GM12878 (cell line): ENCODE measurements at regions not wholly inside any gene's neighbourhood (a gene's known extent, or its start where the extent isn't known, plus 50 kb on each side); places are given as distances from the start of the nearest gene placed in this dataset.

Source experiments
- ATAC-seq: fragments of 200-7000 bp; cut with Tn5 transposase; 3 replicates; pipeline ENCODE4 v1.9.1; 2020; ENCODE audit warnings: mild to moderate bottlenecking, moderate library complexity
- BruUV-seq: library from RNA; stranded (reverse); fragments of 400-500 nt; replicated peaks from 2 replicates; lab custom pipeline; 2021; lab: Mats Ljungman, UMichigan
- CTCF ChIA-PET: fragments of 300-600 bp; sonication (Branson Sonifier 250); formaldehyde crosslinking; extraction: SDS; loops from one replicate; lab custom pipeline; 2021; ENCODE audit warnings: inconsistent platforms; lab: Yijun Ruan, JAX
- POLR2A ChIA-PET: fragments of 350-600 bp; formaldehyde crosslinking; extraction: SDS; loops from one replicate; lab custom pipeline; 2021; ENCODE audit warnings: inconsistent platforms; lab: Charles Lee
- RAD21 ChIA-PET: fragments of 300-600 bp; sonication (Branson Sonifier 250); formaldehyde crosslinking; loops from one replicate; lab custom pipeline; 2023; ENCODE audit warnings: antibody characterized with exemption; ENCODE audit not compliant: unreplicated experiment; lab: Charles Lee
- SMC1A ChIA-PET: fragments of 300-600 bp; sonication (Branson Sonifier 250); formaldehyde crosslinking; loops from one replicate; lab custom pipeline; 2023; ENCODE audit not compliant: unreplicated experiment, uncharacterized antibody; lab: Charles Lee
- DNase-seq: peaks from one replicate; pipeline ENCODE4 v3.0.0-alpha.2; 2011; ENCODE audit warnings: low read depth, low spot score
- FAIRE-seq: peaks from 3 replicates; lab custom pipeline; 2011; peaks lifted over from hg19 to GRCh38; lab: Jason Lieb, UNC
- H2AFZ ChIP-seq: 2 replicates; pipeline ENCODE4 v1.6.0; 2011; ENCODE audit warnings: low read depth, low read length, control low read depth; ENCODE audit not compliant: control insufficient read depth
- H3K27ac ChIP-seq: 2 replicates; pipeline ENCODE4 v1.5.1; 2011; ENCODE audit warnings: control low read depth; ENCODE audit not compliant: control insufficient read depth, insufficient read depth
- H3K27me3 ChIP-seq, 2 experiments: replicated peaks in 1 of 2; 2 replicates each; pipeline versions ENCODE4 v1.6.0 to v1.6.1; 2011; ENCODE audit warnings: low read length in 1 of 2; ENCODE audit not compliant: control insufficient read depth in 2 of 2, insufficient read depth in 2 of 2
- H3K36me3 ChIP-seq, 2 experiments: 2 replicates each; pipeline ENCODE4 v1.5.1; 2011; ENCODE audit warnings: low read length in 1 of 2; ENCODE audit not compliant: control insufficient read depth in 2 of 2, insufficient read depth in 2 of 2
- H3K4me1 ChIP-seq: 2 replicates; pipeline ENCODE4 v1.6.1; 2011; ENCODE audit warnings: mild to moderate bottlenecking, low read length, moderate library complexity, mixed read lengths; ENCODE audit not compliant: control insufficient read depth, insufficient read depth
- H3K4me2 ChIP-seq: 2 replicates; pipeline ENCODE4 v1.6.0; 2011; ENCODE audit warnings: control low read depth; ENCODE audit not compliant: control insufficient read depth, insufficient read depth
- H3K4me3 ChIP-seq: fragments of 200-600 bp; sonication (generic); 2 replicates; pipeline ENCODE4 v1.5.1; 2016
- H3K79me2 ChIP-seq: 2 replicates; pipeline ENCODE4 v1.6.0; 2011; ENCODE audit warnings: low read length; ENCODE audit not compliant: control insufficient read depth, insufficient read depth
- H3K9ac ChIP-seq: 2 replicates; pipeline ENCODE4 v1.8.0; 2011; ENCODE audit warnings: low read length, control low read depth, mixed read lengths; ENCODE audit not compliant: control insufficient read depth, insufficient read depth
- H3K9me3 ChIP-seq: replicated peaks from 3 replicates; pipeline ENCODE4 v1.5.1; 2011; ENCODE audit warnings: mild to moderate bottlenecking, low read length; ENCODE audit not compliant: control insufficient read depth, insufficient read depth
- H4K20me1 ChIP-seq: 2 replicates; pipeline ENCODE4 v1.6.0; 2011; ENCODE audit not compliant: control insufficient read depth, insufficient read depth
- CBFB ChIP-seq: IDR thresholded peaks from 2 replicates; pipeline ENCODE4 v1.6.1; 2016; ENCODE audit warnings: antibody characterized with exemption, low read depth
- EZH2 ChIP-seq: IDR thresholded peaks from 2 replicates; pipeline ENCODE4 v1.6.1; 2012; ENCODE audit warnings: low read depth, mild to moderate bottlenecking, control low read depth, inconsistent platforms, low read length, borderline replicate concordance; ENCODE audit not compliant: control insufficient read depth
- GATAD2B ChIP-seq: fragments of 450-650 bp; conservative IDR thresholded peaks from 2 replicates; pipeline ENCODE4 v1.6.1; 2017; ENCODE audit warnings: low read depth, mild to moderate bottlenecking, moderate library complexity
- HCFC1 ChIP-seq: fragments of 150-350 bp; IDR thresholded peaks from 2 replicates; pipeline ENCODE4 v1.6.1; 2014; ENCODE audit warnings: low read length
- IKZF2 ChIP-seq, 2 experiments: fragments of 450-650 bp; IDR thresholded peaks; 2 replicates each; pipeline ENCODE4 v1.6.1; 2017; ENCODE audit warnings: mild to moderate bottlenecking in 2 of 2, moderate library complexity in 2 of 2
- NFIC ChIP-seq: IDR thresholded peaks from 2 replicates; pipeline ENCODE4 v1.6.1; 2012; ENCODE audit warnings: low read depth, mild to moderate bottlenecking, inconsistent platforms, low read length, moderate library complexity
- TBL1XR1 ChIP-seq: IDR thresholded peaks from 2 replicates; pipeline ENCODE4 v1.6.1; 2012; ENCODE audit warnings: low read depth, low read length, improper control_type of control experiment
- YBX1 ChIP-seq: fragments of 450-650 bp; IDR thresholded peaks from 2 replicates; pipeline ENCODE4 v1.6.1; 2016; ENCODE audit warnings: antibody characterized with exemption
- in situ Hi-C: fragments of 300-500 bp; cut with MboI; formaldehyde crosslinking; loops from 9 replicates; pipeline ENCODE4 v1.14.3; 2018; ENCODE audit warnings: mixed read lengths
- intact Hi-C: fragments of 100-400 bp; cut with micrococcal nuclease; formaldehyde crosslinking; loops from one replicate; pipeline ENCODE4 v1.14.2; 2022; ENCODE audit not compliant: unreplicated experiment
- TF ChIP-seq, protein P1 (sequence below): IDR thresholded peaks from 2 replicates; pipeline ENCODE4 v1.6.1; 2011; ENCODE audit warnings: low read depth, low read length, improper control_type of control experiment, borderline replicate concordance
- TF ChIP-seq, protein P2 (sequence below): fragments of 450-650 bp; formaldehyde crosslinking; IDR thresholded peaks from 2 replicates; pipeline ENCODE4 v1.5.0; 2022; ENCODE audit warnings: mild to moderate bottlenecking, missing genetic modification characterization
- TF ChIP-seq, protein P3 (sequence below): IDR thresholded peaks from 2 replicates; pipeline ENCODE4 v1.6.1; 2011; ENCODE audit warnings: low read depth, mild to moderate bottlenecking, low read length, moderate library complexity, borderline replicate concordance; ENCODE audit errors: extremely low read depth
- TF ChIP-seq, protein P4 (sequence below): fragments of 150-350 bp; IDR thresholded peaks from 2 replicates; pipeline ENCODE4 v1.6.1; 2014; ENCODE audit warnings: mild to moderate bottlenecking, low read depth, low read length
- TF ChIP-seq, protein P5 (sequence below): fragments of 450-650 bp; IDR thresholded peaks from 2 replicates; pipeline ENCODE4 v1.6.1; 2016; ENCODE audit warnings: mild to moderate bottlenecking, moderate library complexity, borderline replicate concordance
- TF ChIP-seq, protein P6 (sequence below): fragments of 450-650 bp; IDR thresholded peaks from 2 replicates; pipeline ENCODE4 v1.6.1; 2016; ENCODE audit warnings: mild to moderate bottlenecking

DNA sequence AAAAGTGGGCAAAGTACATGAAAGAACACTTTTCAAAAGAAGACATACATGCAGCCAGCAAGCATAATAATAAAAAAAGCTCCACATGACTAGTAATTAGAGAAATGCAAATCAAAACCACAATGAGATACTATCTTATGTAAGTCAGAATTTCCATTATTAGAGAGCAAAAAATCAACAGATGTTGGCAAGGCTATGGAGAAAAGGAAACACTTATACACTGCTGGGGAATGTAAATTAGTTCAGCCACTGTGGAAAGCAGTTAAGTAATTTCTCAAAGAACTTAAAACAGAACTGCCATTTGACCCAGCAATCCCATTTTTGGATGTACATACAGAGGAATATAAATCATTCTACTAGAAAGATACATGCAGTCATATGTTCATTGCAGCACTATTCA lies 360.7 kb downstream of the NSUN3 start:
- Histone ChIP-seq H3K27me3 (no peaks in the 10 kb centered on the region), H4K20me1 (no peaks in the 10 kb centered on the region), H3K36me3 (no peaks in the 10 kb centered on the region), H3K79me2 (no peaks in the 10 kb centered on the region), H3K27ac (no peak overlapping the region), H3K9me3 (no peaks in the 10 kb centered on the region), H3K4me3 (no peak overlapping the region), H3K4me1 (no peaks in the 10 kb centered on the region), H3K9ac (no peak overlapping the region), H3K4me2 (no peak overlapping the region), H2AFZ (no peak overlapping the region)
- ChIA-PET CTCF (no interaction called here), SMC1A (no interaction called here), POLR2A (no interaction called here), RAD21 (no interaction called here)
- no TSS peak for BruUV-seq
- no peak for DNase-seq
- in situ Hi-C loops (no loop called here), intact Hi-C loops (no loop called here)
- no peak for ATAC-seq
- no peak for FAIRE-seq
- TF ChIP-seq, protein P1, sequence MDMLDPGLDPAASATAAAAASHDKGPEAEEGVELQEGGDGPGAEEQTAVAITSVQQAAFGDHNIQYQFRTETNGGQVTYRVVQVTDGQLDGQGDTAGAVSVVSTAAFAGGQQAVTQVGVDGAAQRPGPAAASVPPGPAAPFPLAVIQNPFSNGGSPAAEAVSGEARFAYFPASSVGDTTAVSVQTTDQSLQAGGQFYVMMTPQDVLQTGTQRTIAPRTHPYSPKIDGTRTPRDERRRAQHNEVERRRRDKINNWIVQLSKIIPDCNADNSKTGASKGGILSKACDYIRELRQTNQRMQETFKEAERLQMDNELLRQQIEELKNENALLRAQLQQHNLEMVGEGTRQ, result no peak
- TF ChIP-seq, protein P2, sequence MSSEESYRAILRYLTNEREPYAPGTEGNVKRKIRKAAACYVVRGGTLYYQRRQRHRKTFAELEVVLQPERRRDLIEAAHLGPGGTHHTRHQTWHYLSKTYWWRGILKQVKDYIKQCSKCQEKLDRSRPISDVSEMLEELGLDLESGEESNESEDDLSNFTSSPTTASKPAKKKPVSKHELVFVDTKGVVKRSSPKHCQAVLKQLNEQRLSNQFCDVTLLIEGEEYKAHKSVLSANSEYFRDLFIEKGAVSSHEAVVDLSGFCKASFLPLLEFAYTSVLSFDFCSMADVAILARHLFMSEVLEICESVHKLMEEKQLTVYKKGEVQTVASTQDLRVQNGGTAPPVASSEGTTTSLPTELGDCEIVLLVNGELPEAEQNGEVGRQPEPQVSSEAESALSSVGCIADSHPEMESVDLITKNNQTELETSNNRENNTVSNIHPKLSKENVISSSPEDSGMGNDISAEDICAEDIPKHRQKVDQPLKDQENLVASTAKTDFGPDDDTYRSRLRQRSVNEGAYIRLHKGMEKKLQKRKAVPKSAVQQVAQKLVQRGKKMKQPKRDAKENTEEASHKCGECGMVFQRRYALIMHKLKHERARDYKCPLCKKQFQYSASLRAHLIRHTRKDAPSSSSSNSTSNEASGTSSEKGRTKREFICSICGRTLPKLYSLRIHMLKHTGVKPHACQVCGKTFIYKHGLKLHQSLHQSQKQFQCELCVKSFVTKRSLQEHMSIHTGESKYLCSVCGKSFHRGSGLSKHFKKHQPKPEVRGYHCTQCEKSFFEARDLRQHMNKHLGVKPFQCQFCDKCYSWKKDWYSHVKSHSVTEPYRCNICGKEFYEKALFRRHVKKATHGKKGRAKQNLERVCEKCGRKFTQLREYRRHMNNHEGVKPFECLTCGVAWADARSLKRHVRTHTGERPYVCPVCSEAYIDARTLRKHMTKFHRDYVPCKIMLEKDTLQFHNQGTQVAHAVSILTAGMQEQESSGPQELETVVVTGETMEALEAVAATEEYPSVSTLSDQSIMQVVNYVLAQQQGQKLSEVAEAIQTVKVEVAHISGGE (CRISPR knock-in tag), result no peak
- TF ChIP-seq, protein P3, sequence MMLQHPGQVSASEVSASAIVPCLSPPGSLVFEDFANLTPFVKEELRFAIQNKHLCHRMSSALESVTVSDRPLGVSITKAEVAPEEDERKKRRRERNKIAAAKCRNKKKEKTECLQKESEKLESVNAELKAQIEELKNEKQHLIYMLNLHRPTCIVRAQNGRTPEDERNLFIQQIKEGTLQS, result no peak
- TF ChIP-seq HCFC1, result no peak
- TF ChIP-seq TBL1XR1, result no peak
- TF ChIP-seq, protein P4, sequence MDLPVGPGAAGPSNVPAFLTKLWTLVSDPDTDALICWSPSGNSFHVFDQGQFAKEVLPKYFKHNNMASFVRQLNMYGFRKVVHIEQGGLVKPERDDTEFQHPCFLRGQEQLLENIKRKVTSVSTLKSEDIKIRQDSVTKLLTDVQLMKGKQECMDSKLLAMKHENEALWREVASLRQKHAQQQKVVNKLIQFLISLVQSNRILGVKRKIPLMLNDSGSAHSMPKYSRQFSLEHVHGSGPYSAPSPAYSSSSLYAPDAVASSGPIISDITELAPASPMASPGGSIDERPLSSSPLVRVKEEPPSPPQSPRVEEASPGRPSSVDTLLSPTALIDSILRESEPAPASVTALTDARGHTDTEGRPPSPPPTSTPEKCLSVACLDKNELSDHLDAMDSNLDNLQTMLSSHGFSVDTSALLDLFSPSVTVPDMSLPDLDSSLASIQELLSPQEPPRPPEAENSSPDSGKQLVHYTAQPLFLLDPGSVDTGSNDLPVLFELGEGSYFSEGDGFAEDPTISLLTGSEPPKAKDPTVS, result no peak
- no peak for TF ChIP-seq NFIC
- TF ChIP-seq, protein P5, sequence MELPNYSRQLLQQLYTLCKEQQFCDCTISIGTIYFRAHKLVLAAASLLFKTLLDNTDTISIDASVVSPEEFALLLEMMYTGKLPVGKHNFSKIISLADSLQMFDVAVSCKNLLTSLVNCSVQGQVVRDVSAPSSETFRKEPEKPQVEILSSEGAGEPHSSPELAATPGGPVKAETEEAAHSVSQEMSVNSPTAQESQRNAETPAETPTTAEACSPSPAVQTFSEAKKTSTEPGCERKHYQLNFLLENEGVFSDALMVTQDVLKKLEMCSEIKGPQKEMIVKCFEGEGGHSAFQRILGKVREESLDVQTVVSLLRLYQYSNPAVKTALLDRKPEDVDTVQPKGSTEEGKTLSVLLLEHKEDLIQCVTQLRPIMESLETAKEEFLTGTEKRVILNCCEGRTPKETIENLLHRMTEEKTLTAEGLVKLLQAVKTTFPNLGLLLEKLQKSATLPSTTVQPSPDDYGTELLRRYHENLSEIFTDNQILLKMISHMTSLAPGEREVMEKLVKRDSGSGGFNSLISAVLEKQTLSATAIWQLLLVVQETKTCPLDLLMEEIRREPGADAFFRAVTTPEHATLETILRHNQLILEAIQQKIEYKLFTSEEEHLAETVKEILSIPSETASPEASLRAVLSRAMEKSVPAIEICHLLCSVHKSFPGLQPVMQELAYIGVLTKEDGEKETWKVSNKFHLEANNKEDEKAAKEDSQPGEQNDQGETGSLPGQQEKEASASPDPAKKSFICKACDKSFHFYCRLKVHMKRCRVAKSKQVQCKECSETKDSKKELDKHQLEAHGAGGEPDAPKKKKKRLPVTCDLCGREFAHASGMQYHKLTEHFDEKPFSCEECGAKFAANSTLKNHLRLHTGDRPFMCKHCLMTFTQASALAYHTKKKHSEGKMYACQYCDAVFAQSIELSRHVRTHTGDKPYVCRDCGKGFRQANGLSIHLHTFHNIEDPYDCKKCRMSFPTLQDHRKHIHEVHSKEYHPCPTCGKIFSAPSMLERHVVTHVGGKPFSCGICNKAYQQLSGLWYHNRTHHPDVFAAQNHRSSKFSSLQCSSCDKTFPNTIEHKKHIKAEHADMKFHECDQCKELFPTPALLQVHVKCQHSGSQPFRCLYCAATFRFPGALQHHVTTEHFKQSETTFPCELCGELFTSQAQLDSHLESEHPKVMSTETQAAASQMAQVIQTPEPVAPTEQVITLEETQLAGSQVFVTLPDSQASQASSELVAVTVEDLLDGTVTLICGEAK, result no peak
- TF ChIP-seq, protein P6, sequence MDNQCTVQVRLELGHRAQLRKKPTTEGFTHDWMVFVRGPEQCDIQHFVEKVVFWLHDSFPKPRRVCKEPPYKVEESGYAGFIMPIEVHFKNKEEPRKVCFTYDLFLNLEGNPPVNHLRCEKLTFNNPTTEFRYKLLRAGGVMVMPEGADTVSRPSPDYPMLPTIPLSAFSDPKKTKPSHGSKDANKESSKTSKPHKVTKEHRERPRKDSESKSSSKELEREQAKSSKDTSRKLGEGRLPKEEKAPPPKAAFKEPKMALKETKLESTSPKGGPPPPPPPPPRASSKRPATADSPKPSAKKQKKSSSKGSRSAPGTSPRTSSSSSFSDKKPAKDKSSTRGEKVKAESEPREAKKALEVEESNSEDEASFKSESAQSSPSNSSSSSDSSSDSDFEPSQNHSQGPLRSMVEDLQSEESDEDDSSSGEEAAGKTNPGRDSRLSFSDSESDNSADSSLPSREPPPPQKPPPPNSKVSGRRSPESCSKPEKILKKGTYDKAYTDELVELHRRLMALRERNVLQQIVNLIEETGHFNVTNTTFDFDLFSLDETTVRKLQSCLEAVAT, result no peak
- TF ChIP-seq IKZF2 (IDR thresholded peaks at IDR 0.05), result no peak
- no peak for TF ChIP-seq EZH2
- TF ChIP-seq YBX1, result no peak
- TF ChIP-seq GATAD2B, result no peak
- TF ChIP-seq CBFB, result no peak
